Activated T-helper 2 cell treated with anti-CD3 and anti-CD28 coated beads, Interferon-gamma antibody, Interleukin-2, Interleukin-4, amounts not matched to agents 10 μg/mL and 5 μg/mL and 100 μg/mL, durations not matched to agents 14 hours and 24 hours and 36 hours (primary cell): ENCODE measurements at regions not wholly inside any gene's neighbourhood (a gene's known extent, or its start where the extent isn't known, plus 50 kb on each side); places are given as distances from the start of the nearest gene placed in this dataset.

Experiments
- DNase-seq: peaks from one replicate; pipeline ENCODE4 v3.0.0; 2021; ENCODE audit warnings: low spot score
- H3K27ac Mint-ChIP-seq: one replicate; pipeline ENCODE4 v1.8.0; 2021; ENCODE audit warnings: mixed read lengths
- H3K27me3 Mint-ChIP-seq: one replicate; pipeline ENCODE4 v1.8.0; 2021; ENCODE audit warnings: low read depth, mixed read lengths
- H3K36me3 Mint-ChIP-seq: one replicate; pipeline ENCODE4 v1.8.0; 2021; ENCODE audit warnings: low read depth, mixed read lengths
- H3K4me1 Mint-ChIP-seq: one replicate; pipeline ENCODE4 v1.8.0; 2021; ENCODE audit warnings: low read depth, mixed read lengths
- H3K4me3 Mint-ChIP-seq: one replicate; pipeline ENCODE4 v1.8.0; 2021; ENCODE audit warnings: low read depth, mild to moderate bottlenecking, moderate library complexity, mixed read lengths
- H3K9me3 Mint-ChIP-seq: one replicate; pipeline ENCODE4 v1.8.0; 2021; ENCODE audit warnings: mixed read lengths
- intact Hi-C: fragments of 100-400 bp; cut with micrococcal nuclease; formaldehyde crosslinking; loops from one replicate; pipeline ENCODE4 v1.15.1; 2023

- no peaks in the 10 kb centered on the region for H3K27me3 Mint-ChIP-seq
- intact Hi-C loops = no loop called here
Observed at GRCh38 chr11:116647305-116648080, 125.3 kb downstream of the BUD13 start.

GRCh38 chr11:116646191-116646590 is 126.6 kb downstream of the BUD13 start:
- no peak overlapping the region for H3K4me3 Mint-ChIP-seq
- no peak for DNase-seq
- intact Hi-C loops = no loop called here

More at GRCh38 chr11:116647305-116648080, 125.3 kb downstream of the BUD13 start:
- H3K4me3 Mint-ChIP-seq = no peak overlapping the region
- H3K9me3 Mint-ChIP-seq = no peaks in the 10 kb centered on the region
- H3K27ac Mint-ChIP-seq = no peak overlapping the region
- no peaks in the 10 kb centered on the region for H3K36me3 Mint-ChIP-seq
- H3K4me1 Mint-ChIP-seq = no peaks in the 10 kb centered on the region
- no peak for DNase-seq

GRCh38 chr11:116644941-116645305 is 127.9 kb downstream of the BUD13 start:
- Mint-ChIP-seq H3K36me3 (no peaks in the 10 kb centered on the region), H3K9me3 (no peaks in the 10 kb centered on the region), H3K4me1 (no peaks in the 10 kb centered on the region), H3K4me3 (no peak overlapping the region), H3K27me3 (no peaks in the 10 kb centered on the region), H3K27ac (no peak overlapping the region)
- intact Hi-C loops = no loop called here
- no peak for DNase-seq

More at GRCh38 chr11:116646191-116646590, 126.6 kb downstream of the BUD13 start:
- Mint-ChIP-seq H3K27me3 (no peaks in the 10 kb centered on the region), H3K9me3 (no peaks in the 10 kb centered on the region), H3K36me3 (no peaks in the 10 kb centered on the region), H3K4me1 (no peaks in the 10 kb centered on the region), H3K27ac (no peak overlapping the region)

GRCh38 chr11:116644201-116644940 is 128.4 kb downstream of the BUD13 start:
- Mint-ChIP-seq H3K4me1 (no peaks in the 10 kb centered on the region), H3K36me3 (no peaks in the 10 kb centered on the region), H3K9me3 (no peaks in the 10 kb centered on the region), H3K27me3 (no peaks in the 10 kb centered on the region), H3K27ac (no peak overlapping the region), H3K4me3 (no peak overlapping the region)
- no peak for DNase-seq
- intact Hi-C loops = no loop called here

GRCh38 chr11:116643521-116643920 is 129.3 kb downstream of the BUD13 start:
- intact Hi-C loops = no loop called here
- H3K4me1 Mint-ChIP-seq = no peaks in the 10 kb centered on the region
- DNase-seq = no peak
- no peaks in the 10 kb centered on the region for H3K36me3 Mint-ChIP-seq
- H3K27ac Mint-ChIP-seq = no peak overlapping the region
- no peak overlapping the region for H3K4me3 Mint-ChIP-seq
- no peaks in the 10 kb centered on the region for H3K9me3 Mint-ChIP-seq
- no peaks in the 10 kb centered on the region for H3K27me3 Mint-ChIP-seq

- Mint-ChIP-seq H3K27ac (no peak overlapping the region), H3K27me3 (no peaks in the 10 kb centered on the region), H3K9me3 (no peaks in the 10 kb centered on the region), H3K4me1 (no peaks in the 10 kb centered on the region), H3K36me3 (no peaks in the 10 kb centered on the region), H3K4me3 (no peak overlapping the region)
- intact Hi-C loops = no loop called here
- DNase-seq = no peak
Observed at GRCh38 chr11:116642902-116643301, 129.9 kb downstream of the BUD13 start.

GRCh38 chr11:116642481-116642880 is 130.3 kb downstream of the BUD13 start:
- Mint-ChIP-seq H3K36me3 (no peaks in the 10 kb centered on the region), H3K27ac (no peak overlapping the region), H3K4me1 (no peaks in the 10 kb centered on the region), H3K27me3 (no peaks in the 10 kb centered on the region), H3K4me3 (no peak overlapping the region), H3K9me3 (no peaks in the 10 kb centered on the region)
- DNase-seq = no peak
- intact Hi-C loops = no loop called here

GRCh38 chr11:116641561-116642045 is 131.2 kb downstream of the BUD13 start:
- Mint-ChIP-seq H3K9me3 (no peaks in the 10 kb centered on the region), H3K36me3 (no peaks in the 10 kb centered on the region), H3K27me3 (no peaks in the 10 kb centered on the region), H3K4me3 (no peak overlapping the region), H3K27ac (no peak overlapping the region), H3K4me1 (no peaks in the 10 kb centered on the region)
- intact Hi-C loops = no loop called here
- no peak for DNase-seq

GRCh38 chr11:116640641-116641402 is 132.0 kb downstream of the BUD13 start:
- Mint-ChIP-seq H3K27ac (no peak overlapping the region), H3K36me3 (no peaks in the 10 kb centered on the region), H3K4me1 (no peaks in the 10 kb centered on the region), H3K27me3 (no peaks in the 10 kb centered on the region), H3K4me3 (no peak overlapping the region), H3K9me3 (no peaks in the 10 kb centered on the region)
- intact Hi-C loops = no loop called here
- no peak for DNase-seq

GRCh38 chr11:116638463-116638862 is 134.3 kb downstream of the BUD13 start:
- no peaks in the 10 kb centered on the region for H3K36me3 Mint-ChIP-seq
- intact Hi-C loops = no loop called here

GRCh38 chr11:116637766-116638165 is 135.0 kb downstream of the BUD13 start:
- no peak overlapping the region for H3K4me3 Mint-ChIP-seq
- no peaks in the 10 kb centered on the region for H3K27me3 Mint-ChIP-seq
- no peaks in the 10 kb centered on the region for H3K9me3 Mint-ChIP-seq
- H3K36me3 Mint-ChIP-seq = no peaks in the 10 kb centered on the region
- intact Hi-C loops = no loop called here
- H3K27ac Mint-ChIP-seq = no peak overlapping the region
- H3K4me1 Mint-ChIP-seq = no peaks in the 10 kb centered on the region
- DNase-seq = no peak

More at GRCh38 chr11:116638463-116638862, 134.3 kb downstream of the BUD13 start:
- Mint-ChIP-seq H3K27ac (no peak overlapping the region), H3K4me1 (no peaks in the 10 kb centered on the region), H3K9me3 (no peaks in the 10 kb centered on the region), H3K27me3 (no peaks in the 10 kb centered on the region), H3K4me3 (no peak overlapping the region)
- DNase-seq = no peak

- H3K27ac Mint-ChIP-seq = no peak overlapping the region
- no peaks in the 10 kb centered on the region for H3K4me1 Mint-ChIP-seq
- H3K4me3 Mint-ChIP-seq = no peak overlapping the region
- H3K27me3 Mint-ChIP-seq = no peaks in the 10 kb centered on the region
- H3K9me3 Mint-ChIP-seq = no peaks in the 10 kb centered on the region
- no peak for DNase-seq
- intact Hi-C loops = no loop called here
- H3K36me3 Mint-ChIP-seq = no peaks in the 10 kb centered on the region
Observed at GRCh38 chr11:116636341-116636929, 136.4 kb downstream of the BUD13 start.
